ENCODE measurements at regions not wholly inside any gene's neighbourhood (a gene's known extent, or its start where the extent isn't known, plus 50 kb on each side); places are given as distances from the start of the nearest gene placed in this dataset.

GRCh38 chr20:40203032-40203431 is 486.0 kb downstream of the MAFB start:
- no peak for DNase-seq

GRCh38 chr20:40197691-40198090 is 491.3 kb downstream of the MAFB start:
- no peak for DNase-seq

GRCh38 chr20:40196846-40197436 is 492.1 kb downstream of the MAFB start:
- no peak for DNase-seq

GRCh38 chr20:40195742-40196141 is 493.3 kb downstream of the MAFB start:
- DNase-seq = no peak

- no peak for DNase-seq
Measured at GRCh38 chr20:40192529-40192928, 496.5 kb downstream of the MAFB start.

- DNase-seq = no peak
Measured at GRCh38 chr20:40192081-40192480, 497.0 kb downstream of the MAFB start.

- DNase-seq = no peak
Measured at GRCh38 chr20:40191573-40191972, 497.5 kb downstream of the MAFB start.

- no peak for DNase-seq
Measured at GRCh38 chr20:40189621-40190020, 499.4 kb downstream of the MAFB start.

- DNase-seq = no peak
Measured at GRCh38 chr20:40188319-40188718, 500.7 kb downstream of the MAFB start.

- no peak for DNase-seq
Measured at GRCh38 chr20:40186826-40187225, 502.2 kb downstream of the MAFB start.

- DNase-seq = no peak
Measured at GRCh38 chr20:40181676-40182075, 507.4 kb downstream of the MAFB start.

GRCh38 chr20:40176098-40176841 is 512.8 kb downstream of the MAFB start:
- no peak for DNase-seq

- DNase-seq = no peak
Measured at GRCh38 chr20:40175296-40175695, 513.7 kb downstream of the MAFB start.

- no peak for DNase-seq
Measured at GRCh38 chr20:40173872-40174271, 515.2 kb downstream of the MAFB start.

GRCh38 chr20:40168981-40169620 is 519.9 kb downstream of the MAFB start:
- no peak for DNase-seq

GRCh38 chr20:40161391-40161790 is 527.6 kb downstream of the MAFB start:
- DNase-seq = no peak

GRCh38 chr20:40160097-40160550 is 528.9 kb downstream of the MAFB start:
- peak; percentile 43 for DNase-seq

- DNase-seq = no peak
Measured at GRCh38 chr20:40159276-40159675, 529.8 kb downstream of the MAFB start.

GRCh38 chr20:40156600-40157317 is 532.3 kb downstream of the MAFB start:
- DNase-seq = no peak

- no peak for DNase-seq
Measured at GRCh38 chr20:40154514-40154913, 534.5 kb downstream of the MAFB start.

- no peak for DNase-seq
Measured at GRCh38 chr20:40148886-40149285, 540.1 kb downstream of the MAFB start.

GRCh38 chr20:40146071-40146470 is 543.0 kb downstream of the MAFB start:
- no peak for DNase-seq

GRCh38 chr20:40144581-40144980 is 544.5 kb downstream of the MAFB start:
- no peak for DNase-seq

GRCh38 chr20:40134176-40134575 is 554.9 kb downstream of the MAFB start:
- no peak for DNase-seq
